HG03175 (cell line): ENCODE measurements at regions not wholly inside any gene's neighbourhood (a gene's known extent, or its start where the extent isn't known, plus 50 kb on each side); places are given as distances from the start of the nearest gene placed in this dataset.

Experiments used
- ATAC-seq: cut with Tn5 transposase; IDR thresholded peaks from one replicate; pipeline ENCODE4 v1.9.1; 2021; ENCODE audit warnings: mild to moderate bottlenecking, moderate library complexity; ENCODE audit not compliant: unreplicated experiment

DNA sequence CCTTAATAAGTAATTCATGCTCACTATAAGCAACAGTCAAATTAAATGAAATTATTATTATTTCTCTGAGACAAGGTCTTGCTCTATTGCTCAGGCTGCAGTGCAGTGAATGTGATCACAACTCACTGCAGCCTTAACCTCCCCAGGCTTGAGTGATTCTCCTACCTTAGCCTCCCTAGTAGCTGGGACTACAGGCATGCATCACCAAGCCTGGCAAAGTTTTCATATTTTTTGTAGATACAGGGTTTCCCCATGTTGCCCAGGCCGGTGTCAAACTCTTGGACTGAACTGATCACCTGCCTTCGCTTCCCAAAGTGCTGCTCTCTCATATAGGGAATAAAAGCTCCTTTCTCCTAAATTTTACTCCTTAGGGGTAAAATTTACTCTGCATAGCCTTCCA lies 74.9 kb upstream of the GAREM1 start:
- ATAC-seq = no peak

DNA sequence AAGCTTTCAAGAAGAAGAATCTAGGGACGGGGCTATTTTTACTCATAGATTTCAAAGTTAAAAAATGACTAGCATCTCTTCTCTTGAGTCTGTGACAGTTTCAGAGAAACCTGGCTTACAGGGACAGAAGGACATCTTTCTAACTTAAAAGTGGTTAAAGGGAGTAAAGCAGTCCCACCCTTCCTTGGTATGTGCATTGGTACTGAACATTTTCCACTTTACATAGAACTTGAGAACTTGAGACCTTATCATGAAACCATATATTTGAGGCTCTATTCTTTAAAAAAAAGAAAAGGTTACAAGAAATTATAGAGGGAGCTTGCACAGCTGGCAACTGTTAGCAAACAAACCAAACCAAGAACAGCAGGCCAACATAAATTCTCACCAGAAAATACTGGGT lies 73.4 kb upstream of the GAREM1 start:
- ATAC-seq = no peak

DNA sequence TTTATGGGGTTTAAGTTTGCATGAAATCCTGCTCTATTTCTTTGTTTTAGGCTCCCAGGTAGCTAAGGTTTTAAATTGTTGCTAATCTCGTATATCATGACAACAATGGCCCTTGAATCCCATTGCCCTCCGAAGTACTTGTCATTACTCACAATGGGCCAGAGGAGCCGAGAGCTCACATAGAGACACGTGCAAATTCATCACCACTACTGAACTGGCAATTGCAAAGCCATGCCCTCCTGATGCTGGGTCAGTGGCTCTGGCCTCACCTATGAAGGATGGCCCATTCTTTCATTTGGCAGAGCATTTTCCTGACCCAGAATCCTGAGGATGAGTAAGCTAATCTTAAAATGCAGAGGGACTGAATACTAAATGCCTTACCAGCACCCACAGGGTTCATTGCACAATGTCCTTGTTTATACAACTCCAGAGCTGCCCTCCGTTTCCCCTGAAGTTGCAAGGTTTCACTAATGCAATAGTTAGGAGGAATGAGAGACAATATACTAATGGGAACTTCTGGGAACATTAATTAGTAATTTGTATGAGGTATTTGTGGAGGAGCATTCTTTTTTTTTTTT lies 71.6 kb upstream of the GAREM1 start:
- no peak for ATAC-seq

DNA sequence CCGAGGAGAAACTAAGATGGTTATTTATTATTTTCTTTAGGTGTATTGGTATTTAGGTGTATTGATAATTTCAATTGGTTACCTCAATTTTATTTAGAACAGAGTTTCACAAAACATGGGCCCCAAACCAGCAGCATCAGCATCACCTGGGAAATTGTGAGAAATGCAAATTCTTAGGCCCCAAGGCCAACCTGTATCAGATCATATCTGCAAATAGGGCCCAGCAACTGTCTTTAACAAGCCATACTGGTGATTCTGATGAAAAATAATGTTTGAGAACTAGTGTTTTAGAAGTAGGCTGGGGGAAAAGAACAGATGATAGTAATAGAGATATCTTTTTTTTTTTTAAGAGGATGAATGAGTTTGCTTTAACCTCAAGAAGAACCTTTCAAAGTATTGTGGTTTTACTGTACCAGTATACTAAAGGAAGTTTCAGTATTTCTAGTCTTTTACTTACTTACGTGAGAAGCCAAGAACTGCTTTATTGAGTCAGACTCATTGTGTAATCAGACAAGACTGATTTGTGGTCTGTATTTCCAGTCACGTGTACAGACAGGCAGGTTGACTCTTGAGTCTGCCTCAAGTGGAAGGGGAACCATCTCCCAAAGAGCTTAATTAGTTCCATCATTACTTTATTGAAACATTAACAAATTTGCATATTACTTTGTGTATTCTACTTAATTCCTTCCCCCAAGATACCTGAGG lies 60.4 kb upstream of the GAREM1 start:
- ATAC-seq = peak; percentile 99

DNA sequence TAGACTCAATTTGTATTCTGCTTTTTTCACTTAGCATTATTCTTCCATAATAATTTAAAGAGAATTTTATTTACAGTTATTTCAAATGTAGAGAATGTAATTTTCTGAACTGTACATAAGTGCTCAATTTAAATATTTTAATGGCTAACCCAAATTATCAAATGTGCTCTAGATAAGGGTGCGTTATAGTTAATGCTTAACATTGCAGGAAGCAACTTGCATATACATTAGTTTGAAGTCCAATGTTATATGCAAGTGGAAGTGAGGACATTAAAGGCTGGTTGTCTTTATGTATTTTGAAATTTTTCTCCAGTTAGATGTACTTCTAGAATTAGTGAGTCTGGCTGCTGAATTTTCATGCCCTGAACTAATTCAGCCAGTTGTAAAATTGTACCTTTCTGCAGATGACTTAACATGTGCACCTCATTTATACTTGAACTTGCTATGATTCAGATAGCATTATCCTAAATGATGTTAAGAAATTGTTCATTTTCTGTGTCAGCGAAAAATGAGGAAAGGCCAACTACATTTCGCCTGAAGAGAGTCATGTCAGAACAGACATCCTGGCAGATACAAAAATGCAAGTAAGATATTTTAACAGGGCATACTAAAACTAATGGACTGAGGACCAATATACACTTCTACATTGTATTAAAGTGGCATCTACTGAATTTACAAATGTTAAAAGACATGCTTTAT lies 59.2 kb upstream of the GAREM1 start:
- no peak for ATAC-seq

DNA sequence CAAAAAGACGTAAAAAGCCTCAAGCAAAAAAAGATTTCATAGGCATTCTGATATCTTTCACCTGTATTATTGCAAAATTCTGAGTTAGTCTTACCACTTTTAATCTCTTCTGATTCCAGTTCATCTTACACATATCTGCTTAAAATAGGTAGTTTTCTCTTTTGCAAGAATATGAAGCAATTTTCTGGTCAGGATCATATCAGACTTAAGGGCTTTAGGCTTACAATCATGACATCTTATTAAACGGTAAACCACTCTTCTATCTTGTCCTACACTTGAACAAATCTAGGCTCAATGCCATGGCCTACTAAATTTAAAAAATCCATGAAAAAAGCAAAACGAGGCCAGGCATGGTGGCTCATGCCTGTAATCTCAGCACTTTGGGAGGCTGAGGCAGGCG lies 50.1 kb upstream of the GAREM1 start:
- no peak for ATAC-seq
